ACC112 (cell line): ENCODE measurements at regions not wholly inside any gene's neighbourhood (a gene's known extent, or its start where the extent isn't known, plus 50 kb on each side); places are given as distances from the start of the nearest gene placed in this dataset.
"Not testable (repeated sequence)": the region's sequence is repeated elsewhere in the genome, so short reads cannot be mapped to it uniquely, and the experiment has no call there.

ENCODE experiments used
- H2AFZ ChIP-seq: fragments of 200-600 bp; sonication (generic); one replicate; pipeline ENCODE4 v1.6.0; 2017; ENCODE audit warnings: antibody characterized with exemption, low read length; ENCODE audit not compliant: unreplicated experiment
- H3K27ac ChIP-seq: fragments of 200-600 bp; sonication (generic); 2 replicates; pipeline ENCODE4 v1.5.1; 2014; ENCODE audit warnings: low read depth, mild to moderate bottlenecking, antibody characterized with exemption, low read length, moderate library complexity
- H3K27me3 ChIP-seq: fragments of 200-600 bp; sonication (generic); 2 replicates; pipeline ENCODE4 v1.6.1; 2014; ENCODE audit warnings: mild to moderate bottlenecking, antibody characterized with exemption, low read length, moderate library complexity, mixed read lengths; ENCODE audit not compliant: insufficient read depth
- H3K36me3 ChIP-seq: fragments of 200-600 bp; sonication (generic); 2 replicates; pipeline ENCODE4 v1.6.1; 2016; ENCODE audit warnings: mild to moderate bottlenecking, antibody characterized with exemption, low read length, moderate library complexity, mixed read lengths; ENCODE audit not compliant: insufficient read depth
- H3K4me1 ChIP-seq: fragments of 200-600 bp; sonication (generic); one replicate; pipeline ENCODE4 v1.6.1; 2016; ENCODE audit warnings: low read length, mixed read lengths; ENCODE audit not compliant: insufficient read depth, unreplicated experiment, control insufficient read depth
- H3K4me3 ChIP-seq: fragments of 200-600 bp; sonication (generic); 2 replicates; pipeline ENCODE4 v1.5.1; 2014; ENCODE audit warnings: mild to moderate bottlenecking, low read depth, low read length
- H3K79me2 ChIP-seq: fragments of 200-600 bp; sonication (generic); one replicate; pipeline ENCODE4 v1.6.0; 2016; ENCODE audit warnings: low read length; ENCODE audit not compliant: control insufficient read depth, unreplicated experiment, insufficient read depth

DNA sequence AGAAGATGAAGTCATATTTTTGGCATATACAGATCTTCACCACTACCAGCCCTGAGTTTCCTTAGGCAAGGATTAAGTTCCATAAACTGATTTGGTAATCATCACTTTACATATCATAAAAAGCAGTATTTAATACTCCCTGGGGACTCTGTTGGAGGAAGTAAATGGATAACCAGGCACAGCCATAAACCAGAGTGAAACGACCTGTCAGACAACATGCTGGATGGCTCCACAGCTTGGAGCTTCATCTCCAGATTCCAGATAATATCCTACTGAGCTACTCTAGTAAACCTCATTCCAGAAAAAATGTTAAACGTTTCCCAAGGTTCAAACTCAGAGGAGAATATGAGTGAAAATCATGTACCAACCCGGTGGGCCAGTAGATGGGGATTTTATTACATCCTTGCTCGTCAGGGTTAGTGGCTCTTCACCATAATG, 109.2 kb downstream of the BASP1 start:
- no peaks in the 10 kb centered on the region for H3K4me1 ChIP-seq
- H3K79me2 ChIP-seq: no peaks in the 10 kb centered on the region
- H3K36me3 ChIP-seq: no peaks in the 10 kb centered on the region
- H3K27me3 ChIP-seq: no peaks in the 10 kb centered on the region
- H3K27ac ChIP-seq: no peak overlapping the region
- H2AFZ ChIP-seq: no peak overlapping the region
- H3K4me3 ChIP-seq: no peak overlapping the region

DNA sequence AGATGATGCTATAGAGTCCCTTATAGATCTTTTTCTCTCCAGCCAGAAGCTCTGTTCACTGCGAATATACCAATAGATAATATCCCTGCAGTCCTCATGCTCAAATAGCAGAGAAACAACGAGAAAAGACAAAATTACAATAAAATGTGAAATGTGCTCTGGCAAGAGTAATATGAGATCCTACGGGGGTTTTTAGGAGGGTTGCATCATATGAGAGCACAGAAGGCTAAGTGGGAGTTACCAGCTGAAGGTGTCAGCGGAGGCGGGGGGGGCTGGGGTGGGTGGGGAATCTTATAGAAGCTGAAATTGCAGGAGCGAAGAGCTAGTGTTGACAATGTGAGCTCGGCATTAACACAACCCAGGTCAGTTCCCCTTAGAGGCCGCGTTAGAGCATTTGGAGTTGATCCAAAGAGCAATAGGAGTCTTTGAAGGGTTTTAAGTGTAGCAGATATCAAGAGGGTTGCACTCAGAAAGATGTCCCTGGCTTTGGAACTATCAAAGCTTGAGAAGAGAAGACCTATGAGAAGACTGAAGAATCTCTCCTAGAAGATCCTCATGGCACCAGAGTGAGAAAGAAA, 109.7 kb downstream of the BASP1 start:
- Histone ChIP-seq H2AFZ (no peak overlapping the region), H3K36me3 (no peaks in the 10 kb centered on the region), H3K27me3 (no peaks in the 10 kb centered on the region), H3K27ac (no peak overlapping the region), H3K79me2 (no peaks in the 10 kb centered on the region), H3K4me3 (no peak overlapping the region), H3K4me1 (no peaks in the 10 kb centered on the region)

DNA sequence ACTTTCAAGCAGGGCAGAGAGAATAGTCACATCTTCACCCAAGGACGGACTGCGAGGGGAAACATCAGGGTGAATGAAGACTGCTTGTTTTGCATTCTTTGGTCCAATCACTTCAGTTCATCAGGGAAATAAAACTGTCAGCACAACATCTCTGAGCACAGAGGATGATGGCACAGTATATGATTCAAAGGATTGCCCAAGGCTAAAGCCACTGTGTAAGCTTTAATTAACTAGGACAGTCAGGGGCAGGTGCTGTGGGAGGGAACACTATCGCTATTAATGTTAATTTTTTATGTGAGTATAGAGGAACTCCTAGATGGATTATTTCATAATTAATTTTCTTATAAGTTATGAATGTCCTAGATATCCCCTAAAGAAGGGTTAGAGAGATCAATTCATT, 112.1 kb downstream of the BASP1 start:
- H3K27ac ChIP-seq: no peak overlapping the region

DNA sequence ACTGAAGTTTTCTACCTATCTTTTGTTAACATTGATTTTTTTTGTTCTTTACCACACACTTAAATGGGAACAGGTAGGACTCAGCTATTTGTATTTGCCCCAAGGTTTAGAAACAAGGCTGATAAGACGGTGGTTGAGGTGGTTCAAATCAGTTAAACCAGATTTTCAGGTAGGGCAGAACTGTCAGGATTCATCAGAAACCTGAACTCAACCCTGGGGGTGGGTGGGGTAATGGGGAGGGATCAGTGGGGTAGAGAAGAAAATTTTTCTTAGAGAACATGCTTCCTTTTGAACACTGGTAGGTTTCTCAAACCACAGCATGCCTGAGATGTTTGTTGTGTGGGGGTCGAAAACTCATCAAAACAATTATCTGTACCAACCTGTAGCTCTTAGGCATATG, 113.0 kb downstream of the BASP1 start:
- H3K27ac ChIP-seq: no peak overlapping the region
- H2AFZ ChIP-seq: no peak overlapping the region
- no peaks in the 10 kb centered on the region for H3K36me3 ChIP-seq
- no peaks in the 10 kb centered on the region for H3K27me3 ChIP-seq
- H3K4me3 ChIP-seq: no peak overlapping the region
- no peaks in the 10 kb centered on the region for H3K4me1 ChIP-seq
- H3K79me2 ChIP-seq: no peaks in the 10 kb centered on the region

More for the DNA sequence above, 112.1 kb downstream of the BASP1 start:
- Histone ChIP-seq H3K79me2 (no peaks in the 10 kb centered on the region), H3K4me3 (no peak overlapping the region), H3K4me1 (no peaks in the 10 kb centered on the region), H3K36me3 (no peaks in the 10 kb centered on the region), H2AFZ (no peak overlapping the region), H3K27me3 (no peaks in the 10 kb centered on the region)

DNA sequence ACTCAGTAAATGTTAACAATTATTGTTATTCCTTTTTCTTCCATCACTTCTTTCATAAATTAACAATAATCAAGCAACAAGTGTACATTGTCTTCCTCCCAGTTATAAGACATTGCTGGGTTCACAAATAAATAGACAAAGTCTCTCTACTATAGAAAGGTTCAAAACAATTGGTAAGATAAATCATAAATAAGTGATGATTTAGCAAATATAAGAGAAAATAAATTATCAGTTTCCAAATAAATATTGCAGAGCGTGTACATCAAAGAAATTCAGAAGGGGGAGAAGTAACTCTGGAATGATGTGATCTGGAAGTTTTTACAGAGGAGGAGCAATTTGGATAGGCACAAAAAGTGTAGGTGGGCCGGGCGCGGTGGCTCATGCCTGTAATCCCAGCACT, 114.2 kb downstream of the BASP1 start:
- Histone ChIP-seq H3K4me1 (no peaks in the 10 kb centered on the region), H3K4me3 (no peak overlapping the region), H3K27ac (no peak overlapping the region), H3K79me2 (no peaks in the 10 kb centered on the region), H3K27me3 (no peaks in the 10 kb centered on the region), H3K36me3 (no peaks in the 10 kb centered on the region), H2AFZ (no peak overlapping the region)

DNA sequence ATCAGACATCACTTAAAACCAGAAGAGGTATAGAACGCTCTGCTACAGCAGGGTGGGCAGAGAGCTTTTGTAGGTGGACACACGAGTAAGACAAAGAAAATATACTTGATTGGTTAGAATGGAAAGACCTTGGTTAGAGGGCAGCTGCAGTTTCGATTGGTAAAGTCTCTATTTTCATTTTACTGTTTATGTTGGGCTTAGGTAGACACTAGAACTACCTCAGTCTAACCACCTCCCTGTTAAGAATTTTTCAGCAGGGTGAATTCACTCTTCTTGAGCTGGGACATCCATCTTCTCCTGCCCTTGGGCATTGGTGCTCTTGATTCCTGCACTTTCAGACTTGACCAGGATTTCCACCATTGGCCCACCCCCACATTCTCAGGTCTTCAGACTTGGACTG, 116.3 kb downstream of the BASP1 start:
- H3K27ac ChIP-seq: no peak overlapping the region

DNA sequence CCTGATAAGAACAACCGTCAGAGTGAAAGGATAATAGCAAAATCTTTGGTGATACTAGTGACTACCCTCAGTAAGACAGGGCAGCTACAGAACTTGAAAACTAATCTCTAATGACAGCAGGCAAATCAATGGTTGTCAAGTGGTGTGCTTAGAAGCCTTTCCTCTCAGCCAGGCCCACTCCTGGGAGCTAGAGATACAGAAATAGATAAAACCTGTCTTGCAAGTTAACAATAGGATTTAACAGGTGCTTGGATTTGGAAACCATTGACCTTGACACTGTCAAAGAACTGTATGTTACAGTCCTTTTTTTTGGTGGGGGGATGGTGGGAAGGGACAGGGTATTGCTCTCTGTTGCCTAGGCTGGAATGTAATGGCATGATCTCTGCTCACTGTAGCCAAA, 118.6 kb downstream of the BASP1 start:
- Histone ChIP-seq H3K27me3 (no peaks in the 10 kb centered on the region), H3K4me1 (no peaks in the 10 kb centered on the region), H3K27ac (no peak overlapping the region), H3K4me3 (no peak overlapping the region), H3K79me2 (no peaks in the 10 kb centered on the region), H3K36me3 (no peaks in the 10 kb centered on the region), H2AFZ (no peak overlapping the region)

More for the DNA sequence above, 116.3 kb downstream of the BASP1 start:
- Histone ChIP-seq H3K27me3 (no peaks in the 10 kb centered on the region), H3K4me3 (no peak overlapping the region), H2AFZ (no peak overlapping the region), H3K4me1 (no peaks in the 10 kb centered on the region), H3K79me2 (no peaks in the 10 kb centered on the region), H3K36me3 (no peaks in the 10 kb centered on the region)

DNA sequence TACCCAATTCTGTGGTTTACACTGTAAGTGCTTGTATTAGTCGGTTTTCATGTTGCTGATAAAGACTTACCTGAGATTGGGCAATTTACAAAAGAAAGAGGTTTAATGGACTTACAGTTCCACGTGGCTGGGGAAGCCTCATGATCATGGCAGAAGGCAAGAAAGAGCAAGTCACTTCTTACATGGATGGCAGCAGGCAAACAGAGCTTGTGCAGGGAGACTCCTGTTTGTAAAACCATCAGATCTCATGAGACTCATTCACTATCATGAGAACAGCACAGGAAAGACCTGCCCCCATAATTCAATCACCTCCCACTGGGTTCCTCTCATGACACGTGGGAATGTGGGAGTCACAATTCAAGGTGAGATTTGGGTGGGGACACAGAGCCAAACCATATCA, 119.3 kb downstream of the BASP1 start:
- not testable (repeated sequence) for H3K4me3 ChIP-seq, H3K4me1 ChIP-seq, H3K36me3 ChIP-seq, H3K27me3 ChIP-seq, H3K27ac ChIP-seq, H2AFZ ChIP-seq, H3K79me2 ChIP-seq

DNA sequence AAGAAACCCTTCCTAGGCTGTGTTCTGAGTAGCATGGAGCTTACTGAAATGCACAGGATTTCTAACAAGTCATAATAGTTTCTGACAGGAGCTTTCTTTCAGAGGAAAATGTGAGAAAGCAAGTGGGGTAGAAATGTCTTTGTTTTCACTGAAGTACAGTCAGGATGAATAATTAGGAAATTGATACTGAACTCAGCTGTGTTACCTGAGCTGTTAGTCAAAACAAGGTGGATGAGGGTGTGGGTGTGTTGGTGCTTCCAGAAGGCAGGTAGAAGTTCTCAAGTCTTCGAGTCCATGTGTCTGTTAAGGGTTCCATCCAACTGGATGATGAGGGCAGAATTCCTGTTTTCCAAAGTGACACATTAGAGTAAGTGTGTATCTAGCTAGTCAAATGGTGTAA, 122.4 kb downstream of the BASP1 start:
- no peak overlapping the region for H3K27ac ChIP-seq
- H3K4me3 ChIP-seq: no peak overlapping the region
- no peak overlapping the region for H2AFZ ChIP-seq
- H3K27me3 ChIP-seq: no peaks in the 10 kb centered on the region
- no peaks in the 10 kb centered on the region for H3K36me3 ChIP-seq
- peaks cover 11% of the 10 kb centered on the region for H3K4me1 ChIP-seq
- H3K79me2 ChIP-seq: no peaks in the 10 kb centered on the region

DNA sequence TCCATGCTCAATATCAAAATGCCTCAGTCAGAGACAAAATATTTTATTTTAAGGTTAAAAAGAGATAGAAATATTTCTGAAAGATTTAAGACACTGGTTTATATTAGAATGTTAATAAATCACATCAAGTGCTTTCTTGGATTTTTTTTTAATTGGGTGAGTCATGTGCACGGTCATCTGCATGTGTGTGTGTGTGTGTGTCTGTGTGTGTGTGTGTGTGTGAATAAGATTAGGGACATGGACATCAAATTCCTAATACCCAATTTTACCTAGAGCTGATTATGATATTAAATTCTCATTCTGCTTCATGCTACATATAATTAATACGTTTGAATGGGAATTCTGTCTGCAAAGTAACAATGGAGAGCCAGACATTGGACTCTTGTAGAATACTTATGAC, 122.9 kb downstream of the BASP1 start:
- no peaks in the 10 kb centered on the region for H3K27me3 ChIP-seq
- no peak overlapping the region for H3K27ac ChIP-seq
- H3K36me3 ChIP-seq: no peaks in the 10 kb centered on the region
- peaks cover 11% of the 10 kb centered on the region for H3K4me1 ChIP-seq
- no peak overlapping the region for H2AFZ ChIP-seq
- no peaks in the 10 kb centered on the region for H3K79me2 ChIP-seq
- no peak overlapping the region for H3K4me3 ChIP-seq

DNA sequence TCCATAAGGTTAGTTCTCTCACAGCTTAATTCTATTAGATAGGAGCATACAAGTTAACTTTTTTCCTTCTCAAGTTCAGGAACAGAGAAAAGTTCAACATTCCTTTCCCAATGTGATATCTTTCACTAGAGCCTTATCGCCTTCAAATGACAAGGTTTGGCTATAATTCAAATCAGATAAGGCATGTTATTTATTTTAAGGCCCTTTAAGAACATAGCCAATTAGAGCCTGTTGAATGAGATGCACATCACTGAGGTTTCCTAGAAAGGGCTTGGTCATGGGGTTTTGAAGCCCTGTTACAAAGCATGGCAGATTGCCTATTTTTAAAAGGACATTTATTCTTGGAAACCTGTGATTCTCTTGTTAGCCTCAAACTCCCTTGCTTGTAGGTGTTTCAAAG, 123.4 kb downstream of the BASP1 start:
- Histone ChIP-seq H3K4me3 (no peak overlapping the region), H3K27ac (no peak overlapping the region), H3K27me3 (no peaks in the 10 kb centered on the region), H2AFZ (no peak overlapping the region), H3K79me2 (no peaks in the 10 kb centered on the region), H3K36me3 (no peaks in the 10 kb centered on the region), H3K4me1 (peaks cover 11% of the 10 kb centered on the region)
